Ovary (tissue), 3 donors: ENCODE measurements at regions not wholly inside any gene's neighbourhood (a gene's known extent, or its start where the extent isn't known, plus 50 kb on each side); places are given as distances from the start of the nearest gene placed in this dataset.

Source experiments
- CTCF ChIP-seq, 3 donors: fragments of 450-650 bp in 2 of 3; fragments of 200-600 bp in 1 of 3; IDR thresholded peaks; one replicate each; pipeline versions ENCODE4 v1.5.1 to v1.8.0; 2016 to 2022; ENCODE audit warnings: antibody characterized with exemption in 3 of 3, mild to moderate bottlenecking in 1 of 3
- EP300 ChIP-seq: sonication (generic); formaldehyde crosslinking; IDR thresholded peaks from one replicate; pipeline ENCODE4 v1.6.1; 2017; ENCODE audit warnings: antibody characterized with exemption
- POLR2A ChIP-seq: fragments of 450-650 bp; IDR thresholded peaks from one replicate; pipeline ENCODE4 v1.6.1; 2017; ENCODE audit warnings: antibody characterized with exemption, mild to moderate bottlenecking, moderate library complexity
- donor health status: DM: no; HTN: no; CAD: no.

GRCh38 chr9:96168882-96169281 is 133.1 kb downstream of the HSD17B3 start:
- TF ChIP-seq CTCF (IDR thresholded peaks at IDR 0.05) (no peak), POLR2A (no peak), EP300 (no peak)
